Mammary epithelial cell (primary cell): ENCODE measurements at regions not wholly inside any gene's neighbourhood (a gene's known extent, or its start where the extent isn't known, plus 50 kb on each side); places are given as distances from the start of the nearest gene placed in this dataset.

Experiments used
- CTCF ChIP-seq, 2 donors: IDR thresholded peaks in 1 of 2; conservative IDR thresholded peaks in 1 of 2; 2 replicates each; pipeline ENCODE4 v1.5.1; 2011 to 2012; ENCODE audit warnings: inconsistent platforms in 2 of 2, low read length in 2 of 2, mild to moderate bottlenecking in 2 of 2, control low read depth in 1 of 2, low read depth in 1 of 2; ENCODE audit not compliant: insufficient read depth in 1 of 2; ENCODE audit errors: extremely low read depth in 1 of 2
- EZH2 ChIP-seq: IDR thresholded peaks from 2 replicates; pipeline ENCODE4 v1.6.1; 2012; ENCODE audit warnings: low read length, inconsistent platforms, borderline replicate concordance

- no peak for TF ChIP-seq CTCF (conservative IDR thresholded peaks at IDR 0.05 in 1 of 2, IDR thresholded peaks at IDR 0.05 in 1 of 2; ENCODE audit: extremely low read depth in 1 of 2, insufficient read depth in 1 of 2, low read depth in 1 of 2, low read length in 2 of 2)
- TF ChIP-seq EZH2 = no peak
Measured at GRCh38 chr12:91937706-91938105, 207.9 kb downstream of the BTG1 start.
